GM12864 (cell line): ENCODE measurements at regions not wholly inside any gene's neighbourhood (a gene's known extent, or its start where the extent isn't known, plus 50 kb on each side); places are given as distances from the start of the nearest gene placed in this dataset.
"Not testable (repeated sequence)": the region's sequence is repeated elsewhere in the genome, so short reads cannot be mapped to it uniquely, and the experiment has no call there.

Experiments used
- DNase-seq: peaks from one replicate; pipeline ENCODE4 v3.0.0-alpha.2; 2011; ENCODE audit warnings: low read depth
- H3K4me3 ChIP-seq: 2 replicates; pipeline ENCODE4 v1.5.1; 2011; ENCODE audit warnings: mild to moderate bottlenecking, low read depth, low read length, control low read depth
- TF ChIP-seq, protein P1 (sequence below): IDR thresholded peaks from 2 replicates; pipeline ENCODE4 v1.5.1; 2011; ENCODE audit warnings: low read depth, mild to moderate bottlenecking, moderate library complexity, low read length, control low read depth, inconsistent platforms; ENCODE audit errors: missing control alignments

DNA sequence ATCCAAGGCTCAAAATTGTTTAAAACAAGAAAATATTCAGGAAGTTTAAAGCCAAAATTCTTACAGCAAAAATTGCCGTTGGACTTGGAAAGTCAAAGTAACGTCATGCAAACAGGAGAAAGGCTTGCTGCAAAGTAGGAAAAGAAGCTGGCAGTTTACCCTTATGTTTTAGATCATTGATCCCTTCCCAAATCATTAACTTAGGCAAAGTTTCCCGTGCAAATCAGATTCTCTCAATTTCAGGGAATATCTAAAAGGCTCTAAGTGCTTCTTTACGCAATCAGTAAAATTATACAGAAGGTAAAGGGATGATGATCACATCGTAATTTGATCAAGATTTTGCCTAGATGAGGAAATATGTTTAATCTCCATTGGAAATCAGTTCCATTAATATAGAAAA is 197.5 kb downstream of the ALDH8A1 start:
- TF ChIP-seq, protein P1, sequence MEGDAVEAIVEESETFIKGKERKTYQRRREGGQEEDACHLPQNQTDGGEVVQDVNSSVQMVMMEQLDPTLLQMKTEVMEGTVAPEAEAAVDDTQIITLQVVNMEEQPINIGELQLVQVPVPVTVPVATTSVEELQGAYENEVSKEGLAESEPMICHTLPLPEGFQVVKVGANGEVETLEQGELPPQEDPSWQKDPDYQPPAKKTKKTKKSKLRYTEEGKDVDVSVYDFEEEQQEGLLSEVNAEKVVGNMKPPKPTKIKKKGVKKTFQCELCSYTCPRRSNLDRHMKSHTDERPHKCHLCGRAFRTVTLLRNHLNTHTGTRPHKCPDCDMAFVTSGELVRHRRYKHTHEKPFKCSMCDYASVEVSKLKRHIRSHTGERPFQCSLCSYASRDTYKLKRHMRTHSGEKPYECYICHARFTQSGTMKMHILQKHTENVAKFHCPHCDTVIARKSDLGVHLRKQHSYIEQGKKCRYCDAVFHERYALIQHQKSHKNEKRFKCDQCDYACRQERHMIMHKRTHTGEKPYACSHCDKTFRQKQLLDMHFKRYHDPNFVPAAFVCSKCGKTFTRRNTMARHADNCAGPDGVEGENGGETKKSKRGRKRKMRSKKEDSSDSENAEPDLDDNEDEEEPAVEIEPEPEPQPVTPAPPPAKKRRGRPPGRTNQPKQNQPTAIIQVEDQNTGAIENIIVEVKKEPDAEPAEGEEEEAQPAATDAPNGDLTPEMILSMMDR = no peak
- H3K4me3 ChIP-seq = no peak overlapping the region
- no peak for DNase-seq

DNA sequence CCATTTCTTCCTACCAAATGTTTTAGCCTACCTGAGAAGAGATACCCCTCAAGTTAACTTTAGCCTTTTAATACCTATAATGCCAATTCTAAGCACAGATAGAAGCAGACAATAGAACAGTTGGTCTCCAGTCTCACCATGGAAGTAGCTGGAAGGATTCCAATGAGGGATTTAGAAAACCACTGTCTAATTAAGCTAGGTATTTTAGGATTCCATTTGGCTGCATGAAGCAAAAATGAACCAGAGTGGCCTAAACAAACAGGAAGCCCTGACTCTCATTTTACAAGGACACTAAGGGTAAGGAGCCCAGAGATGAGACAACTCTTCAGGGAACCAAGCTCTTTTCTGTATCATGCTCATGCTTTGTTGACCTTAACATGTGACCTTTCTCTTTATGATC is 199.2 kb downstream of the ALDH8A1 start:
- H3K4me3 ChIP-seq = no peak overlapping the region
- no peak for DNase-seq
- TF ChIP-seq, protein P1 = no peak

DNA sequence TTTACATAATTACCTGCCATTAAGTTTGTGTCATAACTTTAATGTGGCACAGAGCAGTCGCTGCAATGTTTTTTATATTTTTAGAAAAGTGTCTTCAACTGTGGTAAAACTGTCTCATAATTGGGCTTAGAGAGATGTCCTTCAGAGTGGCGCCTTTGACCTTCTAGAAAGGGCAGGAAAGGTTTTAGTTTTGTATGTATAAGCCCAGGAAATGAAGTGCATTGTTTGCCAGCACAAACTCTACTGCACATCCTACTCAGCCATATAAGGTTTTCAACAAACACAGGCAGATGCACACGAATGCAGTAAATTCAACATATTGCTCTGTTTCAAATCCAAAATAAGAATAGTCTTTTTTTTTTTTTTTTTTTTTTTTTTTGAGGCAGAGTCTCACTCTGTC is 201.4 kb downstream of the ALDH8A1 start:
- no peak overlapping the region for H3K4me3 ChIP-seq
- DNase-seq = no peak
- TF ChIP-seq, protein P1 = no peak

DNA sequence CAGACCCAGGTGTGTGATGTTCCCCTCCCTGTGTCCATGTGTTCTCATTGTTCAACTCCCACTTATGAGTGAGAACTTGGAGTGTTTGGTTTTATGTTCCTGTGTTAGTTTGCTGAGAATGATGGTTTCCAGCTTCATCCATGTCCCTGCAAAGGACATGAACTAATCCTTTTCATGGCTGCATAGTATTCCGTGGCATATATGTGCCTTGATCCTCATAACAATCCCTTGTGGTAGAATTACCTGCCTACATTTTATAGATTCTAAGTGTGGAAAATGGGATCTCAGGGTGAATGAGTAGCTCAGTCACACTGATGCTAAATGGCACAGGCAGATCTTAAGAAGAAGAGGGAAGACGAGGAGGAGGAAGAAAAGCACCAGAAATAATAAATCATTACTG is 202.7 kb downstream of the ALDH8A1 start:
- H3K4me3 ChIP-seq = not testable (repeated sequence)

DNA sequence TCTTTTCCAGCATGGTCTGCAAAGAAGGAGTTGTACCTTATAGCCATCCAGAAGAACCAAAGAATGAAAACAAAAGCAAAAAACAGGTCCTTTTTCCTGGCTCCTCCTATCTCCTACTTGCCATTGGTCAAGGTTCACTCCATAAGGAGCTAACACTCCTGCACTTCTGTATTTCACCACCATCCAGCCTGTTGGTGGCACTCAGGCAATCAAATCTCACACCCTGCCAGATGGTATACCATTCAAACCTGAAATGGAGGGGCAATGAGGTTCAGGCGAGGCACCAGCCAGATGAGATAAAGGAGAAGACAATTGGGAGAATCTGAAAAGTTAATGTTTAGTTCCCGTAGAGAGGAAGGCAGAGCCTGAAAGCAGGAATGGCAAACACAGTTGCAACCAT is 203.8 kb downstream of the ALDH8A1 start:
- TF ChIP-seq, protein P1 = no peak
- DNase-seq = no peak
- no peak overlapping the region for H3K4me3 ChIP-seq

More for the DNA sequence above, 202.7 kb downstream of the ALDH8A1 start:
- DNase-seq = not testable (repeated sequence)

DNA sequence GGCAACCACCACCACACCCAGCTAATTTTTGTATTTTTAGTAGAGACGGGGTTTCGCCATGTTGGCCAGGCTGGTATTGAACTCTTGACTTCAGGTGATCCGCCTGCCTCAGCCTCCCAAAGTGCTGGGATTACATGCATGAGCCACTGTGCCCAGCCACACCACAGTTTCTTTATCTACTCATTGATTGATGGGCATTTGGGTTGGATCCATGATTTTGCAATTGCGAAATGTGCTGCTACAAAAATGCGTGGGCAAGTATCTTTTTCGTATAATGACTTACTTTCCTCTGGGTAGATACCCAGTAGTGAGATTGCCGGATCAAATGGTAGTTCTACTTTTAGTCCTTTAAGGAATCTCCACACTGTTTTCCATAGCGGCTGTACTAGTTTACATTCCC is 204.7 kb downstream of the ALDH8A1 start:
- DNase-seq, H3K4me3 ChIP-seq: not testable (repeated sequence)

DNA sequence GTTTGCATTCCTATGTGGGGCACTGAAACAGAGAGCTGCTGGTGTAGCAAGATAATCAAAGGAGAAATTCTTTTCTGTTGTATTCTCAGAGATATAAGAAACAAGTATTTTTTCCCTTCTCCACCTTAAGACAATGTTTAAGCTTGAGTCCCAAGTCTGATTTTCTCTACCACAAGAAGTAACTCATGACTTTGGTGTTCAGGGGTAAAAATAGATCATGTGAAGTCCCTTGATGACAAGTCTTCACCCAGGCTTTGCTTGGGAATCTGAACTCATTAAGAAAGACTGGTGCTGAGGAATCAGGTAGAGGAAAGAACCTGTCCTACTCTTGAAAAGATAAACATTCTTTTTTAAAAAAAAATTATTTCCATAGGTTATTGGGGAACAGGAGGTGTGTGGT is 205.6 kb downstream of the ALDH8A1 start:
- TF ChIP-seq, protein P1 = no peak
- no peak for DNase-seq
- no peak overlapping the region for H3K4me3 ChIP-seq

DNA sequence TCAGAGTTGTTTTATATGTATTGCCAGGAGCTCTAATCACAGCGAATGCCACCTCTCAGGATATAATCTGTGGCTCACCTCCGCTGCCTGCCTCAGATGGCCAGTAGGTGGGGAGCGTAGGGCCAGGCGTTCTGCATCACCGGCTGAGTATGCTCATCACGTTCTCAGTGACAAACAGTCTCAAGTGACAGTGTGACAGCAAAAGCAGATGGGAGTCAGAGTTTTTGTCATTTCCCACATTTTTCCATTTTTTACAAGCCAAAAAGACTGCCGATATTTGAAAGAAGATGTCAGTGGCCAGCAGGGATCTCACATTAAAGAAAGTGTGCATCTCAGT is 208.7 kb downstream of the ALDH8A1 start:
- H3K4me3 ChIP-seq = no peak overlapping the region
- DNase-seq = no peak
- TF ChIP-seq, protein P1 = no peak
